OCI-LY3 (cell line): ENCODE measurements at regions not wholly inside any gene's neighbourhood (a gene's known extent, or its start where the extent isn't known, plus 50 kb on each side); places are given as distances from the start of the nearest gene placed in this dataset.

Experiments
- H2AFZ ChIP-seq: fragments of 200-600, 300-600 bp; shearing (Covaris generic); 2 replicates; pipeline ENCODE4 v1.6.0; 2014; ENCODE audit warnings: antibody characterized with exemption, low read depth, low read length
- H3K27ac ChIP-seq: fragments of 200-600, 300-600 bp; sonication (generic); 2 replicates; pipeline ENCODE4 v1.5.1; 2014; ENCODE audit warnings: mild to moderate bottlenecking, low read length, moderate library complexity, mixed read lengths
- H3K27me3 ChIP-seq: fragments of 200-600, 300-600 bp; sonication (generic); 2 replicates; pipeline ENCODE4 v1.6.1; 2014; ENCODE audit warnings: low read depth, low read length, mixed read lengths
- H3K36me3 ChIP-seq: fragments of 200-600, 300-600 bp; sonication (generic); replicated peaks from 2 replicates; pipeline ENCODE3; 2014; ENCODE audit warnings: low read depth, low read length, mixed read lengths
- H3K4me1 ChIP-seq: fragments of 300-600, 200-600 bp; sonication (generic); 2 replicates; pipeline ENCODE4 v1.6.1; 2014; ENCODE audit warnings: low read length, mixed read lengths
- H3K4me2 ChIP-seq: fragments of 200-600, 300-600 bp; sonication (generic); 2 replicates; pipeline ENCODE4 v1.6.1; 2014; ENCODE audit warnings: low read length, mixed read lengths
- H3K4me3 ChIP-seq: fragments of 300-600, 200-600 bp; sonication (generic); 2 replicates; pipeline ENCODE4 v1.5.1; 2014; ENCODE audit warnings: antibody characterized with exemption, mild to moderate bottlenecking, low read length, moderate library complexity
- H3K79me2 ChIP-seq: fragments of 300-600, 200-600 bp; shearing (Covaris generic); 2 replicates; pipeline ENCODE4 v1.6.1; 2014; ENCODE audit warnings: mild to moderate bottlenecking, low read length, mixed read lengths
- H3K9ac ChIP-seq: fragments of 300-600, 200-600 bp; shearing (Covaris generic); 2 replicates; pipeline ENCODE4 v1.6.0; 2014; ENCODE audit warnings: mild to moderate bottlenecking, low read length, moderate library complexity
- H3K9me3 ChIP-seq: fragments of 200-600, 300-600 bp; shearing (Covaris generic); 2 replicates; pipeline ENCODE4 v1.6.1; 2014; ENCODE audit warnings: low read length, mixed read lengths; ENCODE audit not compliant: insufficient read depth
- H4K20me1 ChIP-seq: fragments of 200-600, 300-600 bp; sonication (generic); 2 replicates; pipeline ENCODE4 v1.6.1; 2016; ENCODE audit warnings: low read length, mixed read lengths; ENCODE audit not compliant: insufficient read depth
- EZH2phosphoT487 ChIP-seq: fragments of 200-600 bp; shearing (Covaris generic); IDR thresholded peaks from 2 replicates; pipeline ENCODE4 v1.6.1; 2018; ENCODE audit warnings: antibody characterized with exemption, mixed run types, low read depth
- TF ChIP-seq, protein P1 (sequence below): fragments of 200-600, 300-600 bp; sonication (generic); IDR thresholded peaks from 2 replicates; pipeline ENCODE4 v1.5.1; 2014; ENCODE audit warnings: antibody characterized with exemption, low read length, low read depth

DNA sequence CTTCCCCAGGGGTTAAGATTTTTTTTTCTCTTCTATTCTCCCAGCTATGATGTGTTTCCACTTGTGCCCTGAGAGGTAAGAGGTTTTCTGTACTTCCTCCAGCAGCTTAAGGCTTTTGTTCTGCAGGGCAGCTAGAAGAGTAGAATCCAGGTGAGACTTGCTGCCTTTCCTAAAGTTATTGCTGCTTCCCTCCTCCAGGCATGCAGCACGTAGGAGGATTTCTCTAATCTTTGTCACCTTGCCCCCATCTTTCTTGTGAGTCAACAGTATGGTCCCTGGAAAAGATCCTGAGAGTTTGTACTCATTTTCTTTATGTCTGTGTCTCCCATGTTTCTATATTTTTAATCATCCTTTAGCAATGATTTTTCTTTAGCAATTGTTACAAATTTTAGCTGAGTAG, 462.2 kb downstream of the SETBP1 start:
- Histone ChIP-seq H3K9ac (no peak overlapping the region), H4K20me1 (no peaks in the 10 kb centered on the region), H3K9me3 (peaks cover 17% of the 10 kb centered on the region), H3K4me3 (no peak overlapping the region), H3K79me2 (no peaks in the 10 kb centered on the region), H2AFZ (no peak overlapping the region), H3K27ac (no peak overlapping the region), H3K4me2 (no peak overlapping the region), H3K4me1 (no peaks in the 10 kb centered on the region), H3K36me3 (peaks cover 3% of the 10 kb centered on the region), H3K27me3 (no peaks in the 10 kb centered on the region)
- no peak for TF ChIP-seq EZH2phosphoT487
- TF ChIP-seq, protein P1, sequence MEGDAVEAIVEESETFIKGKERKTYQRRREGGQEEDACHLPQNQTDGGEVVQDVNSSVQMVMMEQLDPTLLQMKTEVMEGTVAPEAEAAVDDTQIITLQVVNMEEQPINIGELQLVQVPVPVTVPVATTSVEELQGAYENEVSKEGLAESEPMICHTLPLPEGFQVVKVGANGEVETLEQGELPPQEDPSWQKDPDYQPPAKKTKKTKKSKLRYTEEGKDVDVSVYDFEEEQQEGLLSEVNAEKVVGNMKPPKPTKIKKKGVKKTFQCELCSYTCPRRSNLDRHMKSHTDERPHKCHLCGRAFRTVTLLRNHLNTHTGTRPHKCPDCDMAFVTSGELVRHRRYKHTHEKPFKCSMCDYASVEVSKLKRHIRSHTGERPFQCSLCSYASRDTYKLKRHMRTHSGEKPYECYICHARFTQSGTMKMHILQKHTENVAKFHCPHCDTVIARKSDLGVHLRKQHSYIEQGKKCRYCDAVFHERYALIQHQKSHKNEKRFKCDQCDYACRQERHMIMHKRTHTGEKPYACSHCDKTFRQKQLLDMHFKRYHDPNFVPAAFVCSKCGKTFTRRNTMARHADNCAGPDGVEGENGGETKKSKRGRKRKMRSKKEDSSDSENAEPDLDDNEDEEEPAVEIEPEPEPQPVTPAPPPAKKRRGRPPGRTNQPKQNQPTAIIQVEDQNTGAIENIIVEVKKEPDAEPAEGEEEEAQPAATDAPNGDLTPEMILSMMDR = no peak

- no peaks in the 10 kb centered on the region for H3K79me2 ChIP-seq
- H3K36me3 ChIP-seq = no peaks in the 10 kb centered on the region
- no peak overlapping the region for H2AFZ ChIP-seq
- H3K4me1 ChIP-seq = no peaks in the 10 kb centered on the region
- no peak for TF ChIP-seq EZH2phosphoT487
- TF ChIP-seq, protein P1 = no peak
- no peaks in the 10 kb centered on the region for H3K27me3 ChIP-seq
- no peak overlapping the region for H3K9ac ChIP-seq
- H3K4me2 ChIP-seq = no peak overlapping the region
- no peaks in the 10 kb centered on the region for H4K20me1 ChIP-seq
- H3K27ac ChIP-seq = no peak overlapping the region
- H3K4me3 ChIP-seq = no peak overlapping the region
- H3K9me3 ChIP-seq = no peaks in the 10 kb centered on the region
Observed at GRCh38 chr18:45149712-45150111, 465.6 kb upstream of the SLC14A2 start.

DNA sequence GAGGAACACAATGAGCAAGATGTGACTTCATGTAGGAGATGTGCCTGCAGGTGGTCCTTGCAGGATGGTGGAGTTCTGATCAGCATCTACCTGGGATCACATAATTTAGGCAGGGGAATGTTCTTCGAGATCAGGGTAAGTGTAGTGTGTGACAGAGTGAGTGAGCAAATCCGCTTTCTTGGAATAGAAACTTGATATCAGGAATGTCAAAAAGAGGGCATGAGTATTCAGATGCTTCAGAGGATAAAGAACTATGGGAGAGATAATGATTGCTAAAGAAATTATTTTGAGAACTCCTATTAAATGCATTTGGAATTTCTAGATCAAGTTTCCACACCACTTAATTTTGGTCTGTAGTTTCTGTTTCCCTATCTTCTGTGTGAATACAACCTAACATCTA, 463.6 kb upstream of the SLC14A2 start:
- Histone ChIP-seq H3K36me3 (no peaks in the 10 kb centered on the region), H3K27ac (no peak overlapping the region), H3K9me3 (no peaks in the 10 kb centered on the region), H3K27me3 (no peaks in the 10 kb centered on the region), H3K4me3 (no peak overlapping the region), H3K79me2 (no peaks in the 10 kb centered on the region), H2AFZ (no peak overlapping the region), H3K9ac (no peak overlapping the region), H3K4me1 (no peaks in the 10 kb centered on the region), H4K20me1 (no peaks in the 10 kb centered on the region), H3K4me2 (no peak overlapping the region)
- no peak for TF ChIP-seq EZH2phosphoT487
- TF ChIP-seq, protein P1 = no peak

DNA sequence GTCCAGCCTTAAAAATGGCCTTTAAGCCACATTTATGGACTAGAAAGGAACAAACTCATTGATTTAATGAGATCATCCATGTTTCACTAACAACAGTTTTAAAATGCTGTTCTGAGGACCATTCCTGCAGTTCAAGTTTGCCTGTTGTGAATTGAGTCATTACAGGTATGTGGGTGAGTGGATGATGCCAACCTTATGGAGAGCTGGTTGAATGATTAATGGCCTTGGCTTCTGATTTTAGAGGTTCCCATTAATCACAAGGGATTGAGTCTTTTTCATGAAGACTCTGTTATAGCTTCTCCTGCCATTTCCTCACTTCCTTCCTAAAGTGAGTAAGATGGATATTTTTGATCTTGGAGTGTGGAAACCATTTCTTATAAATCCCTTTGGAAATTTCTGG, 459.8 kb upstream of the SLC14A2 start:
- no peaks in the 10 kb centered on the region for H4K20me1 ChIP-seq
- H3K4me1 ChIP-seq = no peaks in the 10 kb centered on the region
- no peak overlapping the region for H3K4me2 ChIP-seq
- H3K27me3 ChIP-seq = no peaks in the 10 kb centered on the region
- no peak overlapping the region for H3K9ac ChIP-seq
- H3K27ac ChIP-seq = no peak overlapping the region
- no peaks in the 10 kb centered on the region for H3K9me3 ChIP-seq
- no peaks in the 10 kb centered on the region for H3K36me3 ChIP-seq
- H2AFZ ChIP-seq = no peak overlapping the region
- TF ChIP-seq, protein P1 = no peak
- no peak for TF ChIP-seq EZH2phosphoT487
- H3K79me2 ChIP-seq = no peaks in the 10 kb centered on the region
- no peak overlapping the region for H3K4me3 ChIP-seq
